ENCODE measurements at regions not wholly inside any gene's neighbourhood (a gene's known extent, or its start where the extent isn't known, plus 50 kb on each side); places are given as distances from the start of the nearest gene placed in this dataset.

DNA sequence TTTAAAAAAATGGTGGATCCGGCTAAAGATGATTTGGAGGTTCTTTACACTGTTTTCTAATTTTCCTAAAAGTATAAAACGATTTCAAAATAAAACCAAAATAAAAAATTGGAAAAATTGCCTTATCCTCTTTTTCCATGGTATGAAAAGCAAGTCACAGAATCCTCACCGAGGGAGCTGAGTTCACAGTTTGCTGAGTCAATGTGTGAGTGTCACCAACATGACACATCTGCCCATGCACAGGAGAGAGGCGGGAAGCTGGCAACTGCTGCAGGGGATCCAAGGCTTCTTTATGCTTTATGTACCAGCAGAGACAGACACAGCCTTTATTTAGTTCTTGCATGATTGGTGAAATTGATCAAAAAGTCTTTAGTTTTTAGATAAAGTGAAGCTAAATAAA, 157.8 kb downstream of the TNFSF13B start:
- H3K4me3 ChIP-seq (replicated peaks in 1 of 3; ENCODE audit: insufficient read depth in 1 of 3, low read depth in 1 of 3, low read length in 3 of 3): no peak overlapping the region
- no peaks in the 10 kb centered on the region for H3K4me1 ChIP-seq (ENCODE audit: control insufficient read depth, extremely low read depth, insufficient read depth, low read length)
- no peak overlapping the region for H2AFZ ChIP-seq (ENCODE audit: low read depth, low read length)
- FAIRE-seq (no peak), DNase-seq (ENCODE audit: low read depth, low spot score) (no peak)
- no peaks in the 10 kb centered on the region for H3K36me3 ChIP-seq (ENCODE audit: control insufficient read depth in 2 of 2, extremely low read depth in 1 of 2, insufficient read depth in 2 of 2, low read length in 2 of 2)
- POLR2A ChIA-PET: no interaction called here
- BruUV-seq (replicated peaks): no TSS peak
- H3K9ac ChIP-seq (replicated peaks; ENCODE audit: extremely low read depth, insufficient read depth, low read length): no peak overlapping the region
- H3K79me2 ChIP-seq (ENCODE audit: control insufficient read depth, insufficient read depth, low read length): no peaks in the 10 kb centered on the region
- no peaks in the 10 kb centered on the region for H3K9me3 ChIP-seq (replicated peaks; ENCODE audit: control insufficient read depth, insufficient read depth, low read length)
- H4K20me1 ChIP-seq (replicated peaks; ENCODE audit: control insufficient read depth, extremely low read depth, insufficient read depth, low read length): no peaks in the 10 kb centered on the region
- TF ChIP-seq POLR2AphosphoS5 (IDR thresholded peaks at IDR 0.05; ENCODE audit: insufficient read depth, low read depth, low read length): no peak
- TF ChIP-seq JUN (IDR thresholded peaks at IDR 0.05; ENCODE audit: borderline replicate concordance, insufficient read depth, insufficient read length, low read depth): no peak
- TF ChIP-seq, protein P1, sequence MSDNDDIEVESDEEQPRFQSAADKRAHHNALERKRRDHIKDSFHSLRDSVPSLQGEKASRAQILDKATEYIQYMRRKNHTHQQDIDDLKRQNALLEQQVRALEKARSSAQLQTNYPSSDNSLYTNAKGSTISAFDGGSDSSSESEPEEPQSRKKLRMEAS (IDR thresholded peaks at IDR 0.05; ENCODE audit: insufficient read depth, insufficient read length): no peak
- intact Hi-C loops (cut with micrococcal nuclease): no loop called here
- dilution Hi-C loops (cut with MboI; ENCODE audit: extremely low pct_ligation_motif_present, low sequenced_read_pairs): no loop called here
- no peak overlapping the region for H3K27ac ChIP-seq (ENCODE audit: insufficient read depth, low read depth, low read length)
- CTCF ChIA-PET: no interaction called here
- no peak overlapping the region for H3K4me2 ChIP-seq (ENCODE audit: insufficient read depth, low read length)
- no peaks in the 10 kb centered on the region for H3K27me3 ChIP-seq (ENCODE audit: control insufficient read depth in 2 of 2, insufficient read depth in 2 of 2, low read length in 2 of 2)
- no peaks in the 10 kb centered on the region for H3K9me1 ChIP-seq (replicated peaks; ENCODE audit: control insufficient read depth, extremely low read depth, insufficient read depth, low read length)

DNA sequence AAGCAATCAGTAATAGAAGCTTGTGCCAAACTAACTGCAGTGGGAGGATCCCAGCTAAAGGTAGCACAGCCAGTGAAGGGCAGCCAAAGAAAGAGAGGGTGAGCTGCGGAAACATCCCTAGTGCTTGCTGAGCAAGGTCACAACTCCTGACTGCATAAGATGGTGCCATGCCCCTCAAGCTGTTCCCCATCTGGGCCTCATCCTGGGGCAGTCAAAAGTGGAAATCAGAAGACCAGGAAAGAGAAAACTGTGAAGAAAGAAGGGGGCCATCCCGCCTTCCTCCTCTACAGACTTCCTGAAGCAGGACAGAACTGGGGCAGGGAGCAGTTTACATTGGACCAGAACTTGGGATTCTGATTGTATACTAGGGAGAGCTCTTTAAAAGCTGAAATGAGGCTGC, 159.2 kb downstream of the TNFSF13B start:
- no TSS peak for BruUV-seq (replicated peaks)
- H3K79me2 ChIP-seq (ENCODE audit: control insufficient read depth, insufficient read depth, low read length): no peaks in the 10 kb centered on the region
- no peak overlapping the region for H3K9ac ChIP-seq (replicated peaks; ENCODE audit: extremely low read depth, insufficient read depth, low read length)
- H3K27me3 ChIP-seq (ENCODE audit: control insufficient read depth in 2 of 2, insufficient read depth in 2 of 2, low read length in 2 of 2): no peaks in the 10 kb centered on the region
- intact Hi-C loops (cut with micrococcal nuclease): no loop called here
- POLR2A ChIA-PET: no interaction called here
- FAIRE-seq (no peak), DNase-seq (ENCODE audit: low read depth, low spot score) (no peak)
- TF ChIP-seq GATA2 (IDR thresholded peaks at IDR 0.05; ENCODE audit: insufficient read depth, insufficient read length, low read depth, low read length) (no peak), POLR2A (IDR thresholded peaks at IDR 0.05; ENCODE audit: low read depth, low read length) (no peak), MYC (IDR thresholded peaks at IDR 0.05; ENCODE audit: low read depth, low read length) (no peak), JUN (IDR thresholded peaks at IDR 0.05; ENCODE audit: borderline replicate concordance, insufficient read depth, insufficient read length, low read depth) (no peak), POLR2AphosphoS5 (IDR thresholded peaks at IDR 0.05; ENCODE audit: insufficient read depth, low read depth, low read length) (no peak), EZH2 (IDR thresholded peaks at IDR 0.05; ENCODE audit: borderline replicate concordance, low read depth, low read length, severe bottlenecking) (no peak), FOS (IDR thresholded peaks at IDR 0.05; ENCODE audit: borderline replicate concordance, insufficient read depth, low read length) (no peak)
- TF ChIP-seq, protein P2, sequence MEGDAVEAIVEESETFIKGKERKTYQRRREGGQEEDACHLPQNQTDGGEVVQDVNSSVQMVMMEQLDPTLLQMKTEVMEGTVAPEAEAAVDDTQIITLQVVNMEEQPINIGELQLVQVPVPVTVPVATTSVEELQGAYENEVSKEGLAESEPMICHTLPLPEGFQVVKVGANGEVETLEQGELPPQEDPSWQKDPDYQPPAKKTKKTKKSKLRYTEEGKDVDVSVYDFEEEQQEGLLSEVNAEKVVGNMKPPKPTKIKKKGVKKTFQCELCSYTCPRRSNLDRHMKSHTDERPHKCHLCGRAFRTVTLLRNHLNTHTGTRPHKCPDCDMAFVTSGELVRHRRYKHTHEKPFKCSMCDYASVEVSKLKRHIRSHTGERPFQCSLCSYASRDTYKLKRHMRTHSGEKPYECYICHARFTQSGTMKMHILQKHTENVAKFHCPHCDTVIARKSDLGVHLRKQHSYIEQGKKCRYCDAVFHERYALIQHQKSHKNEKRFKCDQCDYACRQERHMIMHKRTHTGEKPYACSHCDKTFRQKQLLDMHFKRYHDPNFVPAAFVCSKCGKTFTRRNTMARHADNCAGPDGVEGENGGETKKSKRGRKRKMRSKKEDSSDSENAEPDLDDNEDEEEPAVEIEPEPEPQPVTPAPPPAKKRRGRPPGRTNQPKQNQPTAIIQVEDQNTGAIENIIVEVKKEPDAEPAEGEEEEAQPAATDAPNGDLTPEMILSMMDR (IDR thresholded peaks at IDR 0.05; ENCODE audit: extremely low read depth in 1 of 2, insufficient read depth in 1 of 2, low read depth in 1 of 2, low read length in 2 of 2): no peak
- TF ChIP-seq, protein P1 (IDR thresholded peaks at IDR 0.05; ENCODE audit: insufficient read depth, insufficient read length): no peak
- H3K36me3 ChIP-seq (ENCODE audit: control insufficient read depth in 2 of 2, extremely low read depth in 1 of 2, insufficient read depth in 2 of 2, low read length in 2 of 2): no peaks in the 10 kb centered on the region
- CTCF ChIA-PET: no interaction called here
- H3K27ac ChIP-seq (ENCODE audit: insufficient read depth, low read depth, low read length): no peak overlapping the region
- no peaks in the 10 kb centered on the region for H3K4me1 ChIP-seq (ENCODE audit: control insufficient read depth, extremely low read depth, insufficient read depth, low read length)
- no peaks in the 10 kb centered on the region for H3K9me1 ChIP-seq (replicated peaks; ENCODE audit: control insufficient read depth, extremely low read depth, insufficient read depth, low read length)
- H4K20me1 ChIP-seq (replicated peaks; ENCODE audit: control insufficient read depth, extremely low read depth, insufficient read depth, low read length): no peaks in the 10 kb centered on the region
- no peak overlapping the region for H2AFZ ChIP-seq (ENCODE audit: low read depth, low read length)
- H3K4me2 ChIP-seq (ENCODE audit: insufficient read depth, low read length): no peak overlapping the region
- dilution Hi-C loops (cut with MboI; ENCODE audit: extremely low pct_ligation_motif_present, low sequenced_read_pairs): no loop called here
- no peaks in the 10 kb centered on the region for H3K9me3 ChIP-seq (replicated peaks; ENCODE audit: control insufficient read depth, insufficient read depth, low read length)
- H3K4me3 ChIP-seq (replicated peaks in 1 of 3; ENCODE audit: insufficient read depth in 1 of 3, low read depth in 1 of 3, low read length in 3 of 3): no peak overlapping the region
